HG03175 (cell line): ENCODE measurements at regions not wholly inside any gene's neighbourhood (a gene's known extent, or its start where the extent isn't known, plus 50 kb on each side); places are given as distances from the start of the nearest gene placed in this dataset.

Source experiments
- ATAC-seq: cut with Tn5 transposase; IDR thresholded peaks from one replicate; pipeline ENCODE4 v1.9.1; 2021; ENCODE audit warnings: mild to moderate bottlenecking, moderate library complexity; ENCODE audit not compliant: unreplicated experiment

- ATAC-seq: no peak
These were observed 338.5 kb downstream of the AKAIN1 start for GRCh38 chr18:4858379-4859127.

- no peak for ATAC-seq
These were observed 342.4 kb downstream of the AKAIN1 start for GRCh38 chr18:4854671-4855070.

GRCh38 chr18:4851301-4851976, 345.6 kb downstream of the AKAIN1 start:
- no peak for ATAC-seq

GRCh38 chr18:4847056-4847455, 350.0 kb downstream of the AKAIN1 start:
- no peak for ATAC-seq

- no peak for ATAC-seq
These were observed 352.7 kb downstream of the AKAIN1 start for GRCh38 chr18:4844320-4844719.

- no peak for ATAC-seq
These were observed 353.3 kb downstream of the AKAIN1 start for GRCh38 chr18:4843771-4844170.

- ATAC-seq: no peak
These were observed 354.3 kb downstream of the AKAIN1 start for GRCh38 chr18:4842751-4843150.

- ATAC-seq: no peak
These were observed 354.8 kb downstream of the AKAIN1 start for GRCh38 chr18:4842287-4842686.

GRCh38 chr18:4839639-4840038, 357.4 kb downstream of the AKAIN1 start:
- no peak for ATAC-seq

- ATAC-seq: no peak
These were observed 360.9 kb downstream of the AKAIN1 start for GRCh38 chr18:4836141-4836540.

GRCh38 chr18:4831791-4832375, 365.2 kb downstream of the AKAIN1 start:
- ATAC-seq: no peak

- ATAC-seq: no peak
These were observed 365.9 kb downstream of the AKAIN1 start for GRCh38 chr18:4831127-4831526.

- no peak for ATAC-seq
These were observed 368.0 kb upstream of the DLGAP1 start for GRCh38 chr18:4823091-4823490.

GRCh38 chr18:4821801-4822200, 366.7 kb upstream of the DLGAP1 start:
- ATAC-seq: no peak

- ATAC-seq: no peak
These were observed 362.6 kb upstream of the DLGAP1 start for GRCh38 chr18:4817665-4818064.

GRCh38 chr18:4813708-4814107, 358.6 kb upstream of the DLGAP1 start:
- no peak for ATAC-seq

GRCh38 chr18:4808891-4809290, 353.8 kb upstream of the DLGAP1 start:
- no peak for ATAC-seq

GRCh38 chr18:4807604-4808293, 352.6 kb upstream of the DLGAP1 start:
- no peak for ATAC-seq

GRCh38 chr18:4806331-4806730, 351.2 kb upstream of the DLGAP1 start:
- no peak for ATAC-seq

- no peak for ATAC-seq
These were observed 347.2 kb upstream of the DLGAP1 start for GRCh38 chr18:4802296-4802695.

- ATAC-seq: no peak
These were observed 346.0 kb upstream of the DLGAP1 start for GRCh38 chr18:4801151-4801550.
